Naive thymus-derived CD8-positive, alpha-beta T cell (primary cell): ENCODE measurements at regions not wholly inside any gene's neighbourhood (a gene's known extent, or its start where the extent isn't known, plus 50 kb on each side); places are given as distances from the start of the nearest gene placed in this dataset.

Source experiments
- ATAC-seq, 2 donors: fragments of 150-1000 bp; cut with Tn5 transposase in 1 of 2; sonication (Bioruptor Pico), chemical (Tn5 transposase) in 1 of 2; 1 replicate in 1 of 2; 2 replicates in 1 of 2; pipeline ENCODE4 v1.10.0; 2021; ENCODE audit warnings: mild to moderate bottlenecking in 2 of 2, moderate library complexity in 2 of 2
- POLR2A ChIA-PET: fragments of 350-600 bp; sonication (Branson Sonifier 250); formaldehyde crosslinking; loops from one replicate; lab custom pipeline; 2021; ENCODE audit warnings: antibody characterized with exemption; lab: Charles Lee
- DNase-seq, 10 donors: peaks; one replicate each; pipeline versions ENCODE4 v3.0.0 to v3.0.0-alpha.2; 2020 to 2022
- H3K27ac Mint-ChIP-seq, 10 donors: one replicate each; pipeline ENCODE4 v1.8.0; 2020 to 2022; ENCODE audit warnings: mild to moderate bottlenecking in 10 of 10, mixed read lengths in 10 of 10, moderate library complexity in 4 of 10, inconsistent platforms in 1 of 10
- H3K27me3 Mint-ChIP-seq, 5 donors: one replicate each; pipeline ENCODE4 v1.8.0; 2021 to 2022; ENCODE audit warnings: mixed read lengths in 5 of 5
- H3K36me3 Mint-ChIP-seq, 3 donors: one replicate each; pipeline ENCODE4 v1.8.0; 2020 to 2022; ENCODE audit warnings: mixed read lengths in 3 of 3, mild to moderate bottlenecking in 2 of 3, inconsistent platforms in 1 of 3
- H3K4me1 Mint-ChIP-seq, 4 donors: one replicate each; pipeline ENCODE4 v1.8.0; 2021 to 2022; ENCODE audit warnings: mixed read lengths in 4 of 4
- H3K4me3 Mint-ChIP-seq, 10 donors: one replicate each; pipeline ENCODE4 v1.8.0; 2020 to 2022; ENCODE audit warnings: mild to moderate bottlenecking in 10 of 10, mixed read lengths in 10 of 10, moderate library complexity in 6 of 10, inconsistent platforms in 1 of 10
- H3K9me3 Mint-ChIP-seq, 9 donors: one replicate each; pipeline ENCODE4 v1.8.0; 2020 to 2022; ENCODE audit warnings: mixed read lengths in 9 of 9, mild to moderate bottlenecking in 3 of 9, inconsistent platforms in 1 of 9, moderate library complexity in 1 of 9

DNA sequence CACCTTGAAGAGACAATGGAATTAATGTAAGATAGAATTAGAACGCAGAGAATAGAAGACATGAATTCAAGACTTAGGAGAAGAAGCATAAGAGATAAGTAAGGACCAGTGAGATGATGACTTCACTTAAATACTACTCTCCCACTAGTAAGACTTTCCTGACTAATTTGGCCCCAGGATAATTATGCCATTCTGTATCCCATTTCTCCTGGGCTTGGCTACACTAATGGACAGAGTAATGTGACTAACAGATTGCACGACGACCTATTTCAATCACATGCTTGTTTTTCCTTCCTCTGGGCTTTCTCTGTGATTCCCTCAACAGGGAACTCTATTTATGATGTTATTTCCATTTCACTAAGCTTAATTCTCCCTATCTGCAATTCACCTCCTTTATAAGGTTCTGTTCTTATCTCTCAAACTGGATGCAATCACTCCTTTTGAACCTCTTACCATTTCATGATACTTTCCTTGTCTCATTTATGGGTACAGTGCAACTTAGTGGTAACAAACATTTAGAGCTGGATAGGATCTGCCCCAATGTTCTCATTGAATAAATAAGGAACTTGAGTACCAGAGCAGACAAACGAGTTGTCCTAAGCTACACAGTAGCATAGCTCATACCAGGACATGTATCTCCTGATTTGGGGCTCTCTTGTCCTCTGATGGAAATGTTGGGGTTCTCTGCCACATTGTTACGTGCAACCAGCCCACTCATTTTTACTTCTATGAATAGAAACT lies 102.7 kb downstream of the BTG1 start:
- peaks cover 21 to 79% (median 76%) of the 10 kb centered on the region in 4 donors for H3K4me1 Mint-ChIP-seq
- H3K4me3 Mint-ChIP-seq = peak overlapping the region in 1 of 10 donors; percentile 58
- POLR2A ChIA-PET = interaction anchor here (0.8 to 14.0 kb wide), 13 partner anchors 8 to 363 kb away, joined by 3 to 283 read pairs (median 3); partner anchors contain the start of gene BTG1
- no peak for ATAC-seq
- DNase-seq = no peak
- H3K36me3 Mint-ChIP-seq = peaks cover 0 to 8% (median 2%) of the 10 kb centered on the region in 3 donors
- no peaks in the 10 kb centered on the region for H3K27me3 Mint-ChIP-seq
- H3K27ac Mint-ChIP-seq = peak overlapping the region in 9 of 10 donors; percentile 35 to 91 (median 77)
- peaks cover 0 to 15% (median 0%) of the 10 kb centered on the region in 9 donors for H3K9me3 Mint-ChIP-seq

DNA sequence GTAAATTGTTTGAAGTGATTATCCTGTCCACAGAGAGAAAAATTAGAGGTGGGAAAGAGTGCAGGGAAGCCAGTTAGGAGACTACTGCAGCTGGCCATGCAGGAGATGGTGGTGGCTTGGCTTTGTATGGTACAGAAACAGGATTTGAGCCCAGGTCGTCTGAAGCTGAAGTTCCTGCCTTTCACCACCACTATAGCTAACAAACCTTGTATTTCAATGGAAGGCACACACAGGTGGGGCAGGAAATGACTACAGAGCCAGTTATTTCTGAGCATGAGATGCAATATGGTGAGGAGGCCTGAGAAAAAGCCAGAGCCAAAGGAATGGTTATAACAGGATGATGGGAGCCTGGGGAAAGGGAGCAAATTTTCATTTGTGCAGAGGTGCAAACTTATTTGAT lies 103.9 kb downstream of the BTG1 start:
- Mint-ChIP-seq H3K27me3 (no peaks in the 10 kb centered on the region), H3K36me3 (peaks cover 0 to 8% (median 2%) of the 10 kb centered on the region in 3 donors), H3K4me3 (peak overlapping the region; percentile 26 to 86 (median 66)), H3K9me3 (peaks cover 0 to 15% (median 0%) of the 10 kb centered on the region in 9 donors), H3K27ac (peak overlapping the region; percentile 60 to 97 (median 91)), H3K4me1 (peaks cover 22 to 80% (median 77%) of the 10 kb centered on the region in 4 donors)
- POLR2A ChIA-PET = interaction anchor here (0.5 to 14.0 kb wide), 20 partner anchors 9 to 1461 kb away, joined by 3 to 283 read pairs (median 4); partner anchors contain the start of gene BTG1
- peak in 5 of 10 donors; percentile 18 to 66 (median 63) for DNase-seq
- peak; percentile 85 to 95 for ATAC-seq

DNA sequence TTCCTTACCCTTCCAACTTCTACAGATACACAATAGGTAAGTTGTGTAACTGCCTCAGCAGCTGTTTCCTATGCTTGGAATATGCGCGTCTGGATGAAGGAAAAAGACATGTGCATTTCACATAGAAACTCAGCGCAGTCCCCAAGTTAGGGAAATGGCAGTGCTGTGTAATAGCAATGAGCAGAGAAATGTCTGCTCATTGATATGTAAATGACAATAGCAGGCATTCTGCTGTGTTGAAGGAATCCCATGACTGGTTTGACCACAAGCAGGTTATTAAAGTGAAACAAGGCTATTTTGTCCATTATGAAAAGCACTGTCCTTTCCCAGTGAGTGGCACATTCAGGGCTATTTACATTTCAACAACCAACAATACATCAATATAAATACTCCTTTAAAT lies 106.6 kb downstream of the BTG1 start:
- no peak for ATAC-seq
- peak overlapping the region; percentile 46 to 100 (median 98) for H3K27ac Mint-ChIP-seq
- H3K9me3 Mint-ChIP-seq = peaks cover 0 to 15% (median 0%) of the 10 kb centered on the region in 9 donors
- H3K36me3 Mint-ChIP-seq = peaks cover 0 to 8% (median 0%) of the 10 kb centered on the region in 3 donors
- no peaks in the 10 kb centered on the region for H3K27me3 Mint-ChIP-seq
- H3K4me3 Mint-ChIP-seq = peak overlapping the region in 6 of 10 donors; percentile 45 to 82 (median 66)
- DNase-seq = no peak
- POLR2A ChIA-PET = interaction anchor here (0.7 to 14.0 kb wide), 4 partner anchors 13 to 107 kb away, joined by 3 to 283 read pairs (median 23); partner anchors contain the start of gene BTG1
- peaks cover 30 to 91% (median 85%) of the 10 kb centered on the region in 4 donors for H3K4me1 Mint-ChIP-seq

DNA sequence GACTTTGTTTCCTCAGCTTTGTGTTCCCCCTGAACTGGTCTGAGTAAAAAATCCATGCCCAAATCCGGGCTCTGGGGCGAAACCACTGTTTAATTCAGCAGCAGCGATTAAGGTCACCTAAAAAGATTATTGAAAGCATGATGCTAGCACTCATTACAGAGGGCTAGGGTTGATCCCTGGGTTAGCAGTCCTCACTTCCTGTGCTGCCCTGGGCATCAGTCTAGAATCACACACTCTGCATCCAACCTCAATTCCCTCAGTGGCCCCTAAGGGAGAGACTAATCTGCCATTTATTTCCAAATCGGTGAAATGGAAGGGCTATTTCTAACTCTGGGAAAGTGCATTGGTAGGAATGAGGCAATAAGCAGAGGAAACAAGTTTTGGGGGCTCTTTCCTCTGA lies 107.2 kb downstream of the BTG1 start:
- peak in 1 of 10 donors; percentile 22 for DNase-seq
- Mint-ChIP-seq H3K27ac (peak overlapping the region; percentile 91 to 100 (median 98)), H3K27me3 (no peaks in the 10 kb centered on the region), H3K9me3 (peaks cover 0 to 14% (median 0%) of the 10 kb centered on the region in 9 donors), H3K4me3 (peak overlapping the region in 8 of 10 donors; percentile 10 to 82 (median 62)), H3K36me3 (peaks cover 0 to 7% (median 0%) of the 10 kb centered on the region in 3 donors), H3K4me1 (peaks cover 33 to 95% (median 89%) of the 10 kb centered on the region in 4 donors)
- POLR2A ChIA-PET = interaction anchor here (1.4 to 14.0 kb wide), 4 partner anchors 13 to 161 kb away, joined by 3 to 283 read pairs (median 23); partner anchors contain the start of gene BTG1
- peak in 1 of 2 donors; percentile 19 for ATAC-seq

DNA sequence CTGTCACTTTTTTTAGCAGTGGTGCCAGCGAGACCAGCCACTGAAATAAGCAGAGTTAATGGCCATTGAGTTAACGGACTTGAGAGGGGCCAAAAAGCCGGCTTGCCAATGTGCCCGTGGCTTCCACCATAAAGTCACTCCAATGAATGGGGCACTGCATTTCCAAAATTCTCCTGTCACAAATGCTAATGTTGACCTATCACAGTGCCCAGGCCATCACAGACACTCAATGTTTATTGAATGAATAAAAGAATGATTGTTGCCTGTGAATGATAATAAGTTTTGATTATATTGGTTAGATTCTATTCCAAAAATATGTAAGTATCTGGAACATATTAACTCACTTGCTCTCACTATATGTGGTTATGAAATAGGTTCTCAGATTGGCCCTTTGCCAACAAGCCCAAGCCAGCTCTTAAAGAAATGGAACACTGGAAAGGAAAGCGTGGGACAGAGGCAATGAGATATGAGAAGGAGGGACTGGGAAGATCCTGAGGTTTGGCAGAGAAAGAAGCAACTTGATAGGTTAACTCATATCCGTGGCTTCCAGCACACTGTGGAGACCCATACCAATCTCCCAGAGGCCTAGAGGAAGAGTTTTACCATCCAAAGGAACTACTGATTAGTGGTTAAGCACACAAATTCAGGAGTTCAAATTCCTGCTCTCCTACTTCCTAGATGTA lies 108.7 kb downstream of the BTG1 start:
- no peak for DNase-seq
- peaks cover 0 to 10% (median 0%) of the 10 kb centered on the region in 9 donors for H3K9me3 Mint-ChIP-seq
- H3K27ac Mint-ChIP-seq = peak overlapping the region; percentile 91 to 100 (median 99)
- no peaks in the 10 kb centered on the region for H3K27me3 Mint-ChIP-seq
- H3K4me1 Mint-ChIP-seq = peaks cover 31 to 95% (median 89%) of the 10 kb centered on the region in 4 donors
- peak overlapping the region in 9 of 10 donors; percentile 29 to 89 (median 49) for H3K4me3 Mint-ChIP-seq
- ATAC-seq = no peak
- no peaks in the 10 kb centered on the region for H3K36me3 Mint-ChIP-seq
- POLR2A ChIA-PET = interaction anchor here (0.6 to 14.0 kb wide), 6 partner anchors 27 to 160 kb away, joined by 3 to 283 read pairs (median 4); partner anchors contain the start of gene BTG1

DNA sequence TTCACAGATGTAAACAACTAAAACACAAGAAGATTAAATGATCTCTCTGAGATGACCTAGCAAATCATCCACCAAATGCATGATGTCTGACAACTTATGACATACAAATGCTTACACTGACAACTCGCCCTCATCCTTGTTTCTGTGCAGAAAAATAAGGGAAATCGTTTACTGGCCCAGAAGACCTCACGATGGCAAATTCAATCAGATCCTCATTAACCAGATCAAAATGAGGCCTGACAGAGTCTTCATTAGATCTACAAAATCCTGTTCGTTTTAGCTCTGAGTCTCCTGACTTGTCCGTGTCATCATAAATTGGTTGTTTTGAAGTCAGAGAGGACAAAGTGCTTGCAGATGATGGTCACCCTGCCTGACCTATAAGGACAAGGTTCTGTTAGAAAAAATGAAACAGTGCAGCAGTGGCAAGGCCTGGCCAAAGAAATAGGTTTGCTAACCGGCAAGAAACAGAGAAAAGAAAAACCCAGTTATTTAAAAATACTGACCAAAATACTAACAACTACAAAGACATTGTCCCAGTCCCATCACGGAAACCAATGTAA lies 109.5 kb downstream of the BTG1 start:
- no peaks in the 10 kb centered on the region for H3K27me3 Mint-ChIP-seq
- H3K4me1 Mint-ChIP-seq = peaks cover 31 to 95% (median 91%) of the 10 kb centered on the region in 4 donors
- no peaks in the 10 kb centered on the region for H3K36me3 Mint-ChIP-seq
- H3K27ac Mint-ChIP-seq = peak overlapping the region; percentile 91 to 100 (median 99)
- peaks cover 0 to 10% (median 0%) of the 10 kb centered on the region in 9 donors for H3K9me3 Mint-ChIP-seq
- no peak for DNase-seq
- no peak for ATAC-seq
- H3K4me3 Mint-ChIP-seq = peak overlapping the region; percentile 83 to 96 (median 92)
- POLR2A ChIA-PET = interaction anchor here (0.7 to 14.0 kb wide), 3 partner anchors 59 to 108 kb away, joined by 3 to 283 read pairs (median 83); partner anchors contain the start of gene BTG1

DNA sequence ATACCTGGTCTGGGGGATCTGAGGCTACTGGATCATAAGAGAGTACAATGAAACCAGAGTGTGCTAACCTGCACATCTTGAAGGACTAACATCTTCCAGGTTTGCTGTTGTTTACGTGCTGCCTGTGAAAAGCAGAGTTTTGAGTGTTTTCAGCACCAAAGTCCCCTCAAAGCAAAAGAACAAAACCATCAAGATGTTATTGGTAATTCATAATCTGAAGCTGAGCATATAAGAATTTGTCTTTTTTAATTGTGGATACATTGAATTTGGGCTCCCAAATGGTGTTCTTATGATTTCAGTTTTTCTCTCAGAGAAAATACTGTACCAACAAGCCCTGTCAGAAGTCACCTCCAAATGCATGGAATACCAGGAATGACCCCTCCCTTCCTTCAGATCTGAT lies 110.2 kb downstream of the BTG1 start:
- DNase-seq (no peak), ATAC-seq (no peak)
- no peaks in the 10 kb centered on the region for H3K27me3 Mint-ChIP-seq
- H3K36me3 Mint-ChIP-seq = no peaks in the 10 kb centered on the region
- peaks cover 0 to 10% (median 0%) of the 10 kb centered on the region in 9 donors for H3K9me3 Mint-ChIP-seq
- peak overlapping the region; percentile 91 to 100 (median 99) for H3K27ac Mint-ChIP-seq
- H3K4me3 Mint-ChIP-seq = peak overlapping the region; percentile 83 to 96 (median 92)
- POLR2A ChIA-PET = interaction anchor here (6.9 to 14.0 kb wide), 2 partner anchors 100 to 109 kb away, joined by 83 to 283 read pairs; partner anchors contain the start of gene BTG1
- peaks cover 34 to 96% (median 90%) of the 10 kb centered on the region in 4 donors for H3K4me1 Mint-ChIP-seq

DNA sequence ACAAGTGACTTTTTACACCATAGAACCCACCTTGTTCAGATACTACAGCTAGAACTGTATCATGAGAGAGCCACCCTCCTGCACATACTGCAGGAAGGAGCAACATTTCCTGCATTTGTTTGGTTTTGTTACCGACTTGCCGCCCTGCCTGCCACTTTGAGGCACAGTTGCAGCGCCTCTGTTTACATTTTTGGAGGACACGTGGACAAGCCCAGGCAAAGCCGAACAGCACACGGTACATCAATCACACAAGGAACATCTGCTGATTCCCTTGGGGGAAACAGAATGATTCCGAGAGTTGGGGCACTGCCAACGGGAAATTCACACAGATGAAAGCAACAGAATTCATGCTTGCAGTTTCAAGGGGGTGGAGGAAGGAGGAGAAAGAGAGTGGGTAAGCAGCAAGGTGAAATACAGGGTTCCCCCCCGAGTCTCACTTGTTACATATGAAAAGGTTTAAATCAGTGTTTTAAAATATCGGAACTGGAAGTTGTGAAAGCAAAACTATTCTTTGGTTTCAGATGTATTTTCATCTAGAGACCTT lies 110.7 kb downstream of the BTG1 start:
- Mint-ChIP-seq H3K36me3 (no peaks in the 10 kb centered on the region), H3K27me3 (no peaks in the 10 kb centered on the region)

DNA sequence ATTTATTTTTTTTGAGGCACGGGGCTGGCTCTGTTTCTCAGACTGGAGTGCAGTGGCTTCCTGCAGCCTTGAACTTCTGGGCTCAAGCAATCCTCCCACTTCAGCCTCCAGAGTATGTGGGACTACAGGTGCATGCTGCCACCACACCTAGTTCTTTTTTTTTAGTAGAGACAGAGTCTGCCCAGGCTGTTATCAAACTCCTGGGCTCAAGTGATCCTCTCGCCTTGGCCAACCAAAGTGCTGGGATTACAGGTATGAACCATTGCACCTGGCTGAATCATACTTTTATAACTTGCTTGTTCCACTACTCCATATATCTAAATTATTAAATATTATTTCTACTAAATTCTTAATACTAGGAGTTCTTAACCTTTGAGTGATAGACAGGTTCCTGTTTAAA lies 111.6 kb downstream of the BTG1 start:
- Mint-ChIP-seq H3K4me3 (peak overlapping the region in 3 of 10 donors; percentile 88 to 92 (median 89)), H3K27ac (peak overlapping the region; percentile 83 to 100 (median 99))
- ATAC-seq = no peak

More for the DNA sequence above, 110.7 kb downstream of the BTG1 start:
- Mint-ChIP-seq H3K9me3 (peaks cover 0 to 10% (median 0%) of the 10 kb centered on the region in 9 donors), H3K4me1 (peaks cover 36 to 96% (median 92%) of the 10 kb centered on the region in 4 donors), H3K27ac (peak overlapping the region; percentile 91 to 100 (median 99)), H3K4me3 (peak overlapping the region; percentile 83 to 96 (median 92))
- ATAC-seq (peak; percentile 51 to 52), DNase-seq (peak; percentile 32 to 77 (median 68))
- POLR2A ChIA-PET = interaction anchor here (0.6 to 14.0 kb wide), 9 partner anchors 11 to 158 kb away, joined by 3 to 283 read pairs (median 3); partner anchors contain the start of gene BTG1

DNA sequence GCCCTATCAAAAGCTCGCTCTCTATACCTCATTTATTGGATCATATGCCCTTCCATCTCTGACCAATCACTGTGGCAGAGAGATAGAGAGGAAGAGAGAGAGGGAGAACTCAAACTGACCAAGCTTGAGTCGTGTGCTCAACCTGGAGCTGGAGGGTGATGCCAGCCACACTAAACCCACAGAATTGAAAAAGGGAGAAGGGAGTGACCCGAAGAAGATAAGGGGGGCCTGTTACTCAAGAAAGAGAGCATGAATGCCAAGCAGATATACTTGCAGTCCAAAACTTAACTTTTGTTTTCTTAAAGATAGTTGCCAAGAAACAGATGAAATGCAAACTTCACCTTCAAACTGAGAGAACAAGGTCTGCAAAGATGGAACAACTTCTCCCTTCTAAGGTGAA lies 112.7 kb downstream of the BTG1 start:
- peak overlapping the region; percentile 89 to 100 (median 98) for H3K27ac Mint-ChIP-seq
- H3K9me3 Mint-ChIP-seq = peaks cover 0 to 10% (median 2%) of the 10 kb centered on the region in 9 donors
- POLR2A ChIA-PET = interaction anchor here (0.9 to 14.0 kb wide), 9 partner anchors 9 to 155 kb away, joined by 3 to 283 read pairs (median 3); partner anchors contain the start of gene BTG1
- no peak for ATAC-seq
- H3K4me1 Mint-ChIP-seq = peaks cover 46 to 99% (median 94%) of the 10 kb centered on the region in 4 donors
- peaks cover 0 to 6% (median 0%) of the 10 kb centered on the region in 3 donors for H3K36me3 Mint-ChIP-seq
- peak overlapping the region in 8 of 10 donors; percentile 15 to 80 (median 56) for H3K4me3 Mint-ChIP-seq
- DNase-seq = no peak
- H3K27me3 Mint-ChIP-seq = no peaks in the 10 kb centered on the region

More for the DNA sequence above, 111.6 kb downstream of the BTG1 start:
- POLR2A ChIA-PET = interaction anchor here (0.6 to 14.0 kb wide), 14 partner anchors 9 to 157 kb away, joined by 3 to 283 read pairs (median 3); partner anchors contain the start of gene BTG1
- H3K36me3 Mint-ChIP-seq = peaks cover 0 to under 1% (median 0%) of the 10 kb centered on the region in 3 donors
- DNase-seq = no peak
- H3K9me3 Mint-ChIP-seq = peaks cover 0 to 10% (median 0%) of the 10 kb centered on the region in 9 donors
- H3K27me3 Mint-ChIP-seq = no peaks in the 10 kb centered on the region
- peaks cover 41 to 99% (median 94%) of the 10 kb centered on the region in 4 donors for H3K4me1 Mint-ChIP-seq

DNA sequence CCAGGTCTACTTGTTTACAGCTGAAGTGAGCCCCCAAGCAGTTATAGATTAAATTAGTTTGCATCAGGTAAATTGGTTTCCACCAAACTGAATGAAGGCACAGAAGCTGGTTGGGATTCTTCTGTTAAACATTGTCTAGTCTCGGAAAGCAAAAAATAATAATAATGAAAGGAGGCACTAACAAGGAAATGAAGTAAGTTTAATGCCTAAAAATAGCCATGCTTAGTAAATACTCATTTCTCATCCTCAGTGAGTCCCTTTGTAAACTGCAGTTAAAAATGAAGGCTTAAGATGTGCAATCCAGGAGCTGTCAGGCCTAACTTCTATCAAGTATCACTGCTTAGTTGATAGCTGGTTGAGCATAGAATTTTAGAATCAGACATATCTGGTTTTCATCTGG lies 113.5 kb downstream of the BTG1 start:
- POLR2A ChIA-PET = interaction anchor here (0.7 to 14.0 kb wide), 8 partner anchors 9 to 225 kb away, joined by 3 to 283 read pairs (median 8); partner anchors contain the start of gene BTG1
- Mint-ChIP-seq H3K4me3 (peak overlapping the region in 9 of 10 donors; percentile 31 to 81 (median 71)), H3K27me3 (no peaks in the 10 kb centered on the region), H3K9me3 (peaks cover 0 to 10% (median 2%) of the 10 kb centered on the region in 9 donors), H3K27ac (peak overlapping the region; percentile 89 to 100 (median 98)), H3K4me1 (peaks cover 46 to 99% (median 92%) of the 10 kb centered on the region in 4 donors), H3K36me3 (peaks cover 0 to 6% (median 0%) of the 10 kb centered on the region in 3 donors)
- ATAC-seq = no peak
- no peak for DNase-seq
